ENCODE measurements at regions not wholly inside any gene's neighbourhood (a gene's known extent, or its start where the extent isn't known, plus 50 kb on each side); places are given as distances from the start of the nearest gene placed in this dataset.

- no peak for TF ChIP-seq CTCF (optimal IDR thresholded peaks at IDR 0.05 in 1 of 3, IDR thresholded peaks at IDR 0.05 in 1 of 3, conservative IDR thresholded peaks at IDR 0.05 in 1 of 3; ENCODE audit: extremely low read depth in 1 of 3, insufficient read depth in 2 of 3, low read length in 3 of 3)
- no peak for TF ChIP-seq EZH2 (IDR thresholded peaks at IDR 0.05; ENCODE audit: low read length)
Observed at GRCh38 chr1:39117899-39118450, 86.5 kb upstream of the MACF1 start.
